ENCODE measurements at regions not wholly inside any gene's neighbourhood (a gene's known extent, or its start where the extent isn't known, plus 50 kb on each side); places are given as distances from the start of the nearest gene placed in this dataset.

DNA sequence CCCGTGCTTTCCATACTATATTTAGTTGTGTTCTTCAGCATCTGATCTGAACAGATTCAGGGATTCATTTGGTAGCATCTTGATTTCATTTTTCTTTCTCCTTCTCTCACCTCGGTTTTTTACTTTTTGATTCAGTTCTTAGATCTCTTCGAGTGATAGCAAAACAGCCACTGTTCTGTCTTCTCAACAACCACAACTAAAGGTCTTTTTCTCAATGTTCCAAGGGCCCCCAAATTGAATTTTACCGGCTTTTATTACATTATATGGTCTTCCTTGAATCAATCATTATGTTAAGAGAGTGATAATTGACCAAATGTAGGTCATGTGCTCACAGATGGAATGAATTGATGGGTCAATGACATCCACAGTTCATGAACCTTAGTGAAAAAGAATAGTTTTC, 164.5 kb upstream of the LMNTD1 start (continued):
- TF ChIP-seq ZNF281 (CRISPR knock-in tag; IDR thresholded peaks at IDR 0.05): no peak

GRCh38 chr12:25718081-25718731, 165.1 kb upstream of the LMNTD1 start:
- ChIA-PET POLR2A (no interaction called here), CTCF (no interaction called here)
- no peaks in the 10 kb centered on the region for H3K36me3 Mint-ChIP-seq
- DNase-seq (ENCODE audit: low spot score) (no peak), ATAC-seq (peak; percentile 84)
- no peaks in the 10 kb centered on the region; the same call in 1 of the 2 replicates for H3K27me3 Mint-ChIP-seq (ENCODE audit: low read depth)
- TF ChIP-seq, protein P1, sequence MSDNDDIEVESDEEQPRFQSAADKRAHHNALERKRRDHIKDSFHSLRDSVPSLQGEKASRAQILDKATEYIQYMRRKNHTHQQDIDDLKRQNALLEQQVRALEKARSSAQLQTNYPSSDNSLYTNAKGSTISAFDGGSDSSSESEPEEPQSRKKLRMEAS (CRISPR knock-in tag; IDR thresholded peaks at IDR 0.05): no peak
- no peak for TF ChIP-seq ERG (CRISPR knock-in tag; IDR thresholded peaks at IDR 0.05)
- no peak for TF ChIP-seq ZNF121 (CRISPR knock-in tag; IDR thresholded peaks at IDR 0.05)
- TF ChIP-seq, protein P2, sequence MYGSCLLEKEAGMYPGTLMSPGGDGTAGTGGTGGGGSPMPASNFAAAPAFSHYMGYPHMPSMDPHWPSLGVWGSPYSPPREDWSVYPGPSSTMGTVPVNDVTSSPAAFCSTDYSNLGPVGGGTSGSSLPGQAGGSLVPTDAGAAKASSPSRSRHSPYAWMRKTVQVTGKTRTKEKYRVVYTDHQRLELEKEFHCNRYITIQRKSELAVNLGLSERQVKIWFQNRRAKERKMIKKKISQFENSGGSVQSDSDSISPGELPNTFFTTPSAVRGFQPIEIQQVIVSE (CRISPR knock-in tag; IDR thresholded peaks at IDR 0.05; ENCODE audit: borderline replicate concordance): no peak
- no peak for TF ChIP-seq SMAD4 (CRISPR knock-in tag; IDR thresholded peaks at IDR 0.05)
- no peak for TF ChIP-seq RELA (CRISPR knock-in tag; IDR thresholded peaks at IDR 0.05; ENCODE audit: borderline replicate concordance)
- no peak for TF ChIP-seq SOX15 (CRISPR knock-in tag; IDR thresholded peaks at IDR 0.05)
- no peak for TF ChIP-seq NFE2L1 (CRISPR knock-in tag; IDR thresholded peaks at IDR 0.05)
- TF ChIP-seq ZNF138 (CRISPR knock-in tag; conservative IDR thresholded peaks at IDR 0.05): no peak
- no peak for TF ChIP-seq CTCF (IDR thresholded peaks at IDR 0.05)
- no peak for TF ChIP-seq ZNF219 (CRISPR knock-in tag; IDR thresholded peaks at IDR 0.05; ENCODE audit: borderline replicate concordance)
- TF ChIP-seq ETV6 (CRISPR knock-in tag; IDR thresholded peaks at IDR 0.05): no peak
- no peak for TF ChIP-seq STAT6 (CRISPR knock-in tag; conservative IDR thresholded peaks at IDR 0.05; ENCODE audit: low read depth)
- TF ChIP-seq NR3C1 (CRISPR knock-in tag; conservative IDR thresholded peaks at IDR 0.05; ENCODE audit: low read depth): no peak
- TF ChIP-seq CREB1 (CRISPR knock-in tag; IDR thresholded peaks at IDR 0.05): no peak
- TF ChIP-seq, protein P3, sequence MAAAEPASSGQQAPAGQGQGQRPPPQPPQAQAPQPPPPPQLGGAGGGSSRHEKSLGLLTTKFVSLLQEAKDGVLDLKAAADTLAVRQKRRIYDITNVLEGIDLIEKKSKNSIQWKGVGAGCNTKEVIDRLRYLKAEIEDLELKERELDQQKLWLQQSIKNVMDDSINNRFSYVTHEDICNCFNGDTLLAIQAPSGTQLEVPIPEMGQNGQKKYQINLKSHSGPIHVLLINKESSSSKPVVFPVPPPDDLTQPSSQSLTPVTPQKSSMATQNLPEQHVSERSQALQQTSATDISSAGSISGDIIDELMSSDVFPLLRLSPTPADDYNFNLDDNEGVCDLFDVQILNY (CRISPR knock-in tag; IDR thresholded peaks at IDR 0.05): no peak
- H3K4me3 Mint-ChIP-seq: no peak overlapping the region
- peaks cover 5% of the 10 kb centered on the region; the same call in 1 of the 2 replicates for H3K4me1 Mint-ChIP-seq
- no peak overlapping the region for H3K27ac Mint-ChIP-seq
- H3K9me3 Mint-ChIP-seq: 0 out of 2 replicates have a peak, but pooled peaks cover 3% of the 10 kb centered on the region
